GM12874 (cell line): ENCODE measurements at regions not wholly inside any gene's neighbourhood (a gene's known extent, or its start where the extent isn't known, plus 50 kb on each side); places are given as distances from the start of the nearest gene placed in this dataset.

ENCODE experiments used
- TF ChIP-seq, protein P1 (sequence below): IDR thresholded peaks from 2 replicates; pipeline ENCODE4 v1.5.1; 2011; ENCODE audit warnings: low read depth, mild to moderate bottlenecking, control low read depth, low read length, moderate library complexity; ENCODE audit not compliant: insufficient read depth

DNA sequence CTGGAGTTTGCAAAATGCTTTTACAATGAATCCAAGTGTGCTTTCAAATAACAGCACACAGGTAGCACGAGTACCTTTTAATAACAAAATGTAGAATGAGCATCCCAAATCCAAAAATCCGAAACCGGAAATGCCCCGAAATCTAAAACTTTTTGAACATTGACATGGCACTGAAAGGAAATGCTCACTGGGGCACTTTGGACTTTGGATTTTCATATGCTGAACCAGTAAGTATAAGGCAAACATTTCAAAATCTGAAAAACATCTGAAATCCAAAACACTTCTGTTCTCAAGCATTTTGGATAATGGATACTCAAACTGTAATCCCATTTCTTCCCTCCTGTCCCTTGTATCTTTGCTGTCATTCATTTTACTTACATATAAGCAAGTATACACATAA, 50.1 kb downstream of the GCNT4 start:
- TF ChIP-seq, protein P1, sequence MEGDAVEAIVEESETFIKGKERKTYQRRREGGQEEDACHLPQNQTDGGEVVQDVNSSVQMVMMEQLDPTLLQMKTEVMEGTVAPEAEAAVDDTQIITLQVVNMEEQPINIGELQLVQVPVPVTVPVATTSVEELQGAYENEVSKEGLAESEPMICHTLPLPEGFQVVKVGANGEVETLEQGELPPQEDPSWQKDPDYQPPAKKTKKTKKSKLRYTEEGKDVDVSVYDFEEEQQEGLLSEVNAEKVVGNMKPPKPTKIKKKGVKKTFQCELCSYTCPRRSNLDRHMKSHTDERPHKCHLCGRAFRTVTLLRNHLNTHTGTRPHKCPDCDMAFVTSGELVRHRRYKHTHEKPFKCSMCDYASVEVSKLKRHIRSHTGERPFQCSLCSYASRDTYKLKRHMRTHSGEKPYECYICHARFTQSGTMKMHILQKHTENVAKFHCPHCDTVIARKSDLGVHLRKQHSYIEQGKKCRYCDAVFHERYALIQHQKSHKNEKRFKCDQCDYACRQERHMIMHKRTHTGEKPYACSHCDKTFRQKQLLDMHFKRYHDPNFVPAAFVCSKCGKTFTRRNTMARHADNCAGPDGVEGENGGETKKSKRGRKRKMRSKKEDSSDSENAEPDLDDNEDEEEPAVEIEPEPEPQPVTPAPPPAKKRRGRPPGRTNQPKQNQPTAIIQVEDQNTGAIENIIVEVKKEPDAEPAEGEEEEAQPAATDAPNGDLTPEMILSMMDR, result no peak

DNA sequence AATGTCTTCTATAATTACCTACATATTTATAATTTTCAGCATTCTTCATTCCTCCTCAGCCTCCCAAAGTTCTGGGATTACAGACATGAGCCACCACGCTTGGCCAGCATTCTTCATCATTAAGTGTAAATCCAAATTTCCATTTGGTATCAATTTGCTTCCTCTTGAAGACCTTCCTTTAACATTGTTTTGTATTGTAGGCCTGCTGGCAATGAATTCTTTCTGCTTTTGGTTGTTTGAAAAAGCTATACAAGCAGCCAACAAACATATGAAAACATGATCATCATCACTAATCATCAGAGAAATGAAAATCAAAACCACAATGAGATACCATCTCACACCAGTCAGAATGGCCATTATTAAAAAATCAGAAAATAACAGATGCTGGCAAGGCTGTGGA, 56.4 kb downstream of the GCNT4 start:
- TF ChIP-seq, protein P1, result no peak

DNA sequence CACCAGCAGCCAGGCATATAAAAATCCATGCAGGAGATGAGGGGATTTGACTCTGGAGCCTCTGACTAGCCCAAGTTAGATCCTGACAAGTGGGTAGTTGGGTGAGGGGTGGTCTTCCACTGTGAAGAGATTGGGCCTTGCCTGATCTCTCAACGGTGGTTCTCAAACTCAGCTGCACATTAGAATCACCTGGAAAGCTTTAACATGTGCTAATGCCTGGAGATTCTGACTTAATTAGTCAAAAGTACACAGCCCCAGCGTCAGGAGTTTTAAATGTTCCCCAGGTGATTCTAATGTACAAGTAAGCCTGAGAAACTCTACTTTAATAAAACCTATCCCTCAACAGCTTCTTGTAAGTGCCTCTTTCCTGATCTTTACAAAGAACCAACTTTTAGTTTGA, 57.5 kb downstream of the GCNT4 start:
- TF ChIP-seq, protein P1, result no peak

DNA sequence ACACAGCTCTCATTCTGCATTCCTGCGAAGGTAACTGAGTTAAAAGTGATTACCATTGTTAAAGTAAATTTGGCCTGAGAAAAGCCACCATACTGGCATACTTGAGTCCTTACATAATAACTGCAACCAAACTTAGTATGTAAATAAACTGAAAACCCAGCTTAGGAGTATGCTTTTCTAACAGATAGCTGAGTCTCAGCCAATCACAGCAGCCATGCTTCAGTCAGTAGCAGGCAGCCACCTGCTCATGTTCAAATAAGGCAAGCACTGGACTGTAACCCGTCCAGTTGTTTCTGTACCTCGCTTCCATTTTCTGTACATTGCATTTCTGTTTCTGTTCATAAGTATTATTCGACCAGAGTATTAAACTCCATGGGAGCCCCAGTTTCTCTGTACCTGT, 58.6 kb downstream of the GCNT4 start:
- TF ChIP-seq, protein P1, result no peak

DNA sequence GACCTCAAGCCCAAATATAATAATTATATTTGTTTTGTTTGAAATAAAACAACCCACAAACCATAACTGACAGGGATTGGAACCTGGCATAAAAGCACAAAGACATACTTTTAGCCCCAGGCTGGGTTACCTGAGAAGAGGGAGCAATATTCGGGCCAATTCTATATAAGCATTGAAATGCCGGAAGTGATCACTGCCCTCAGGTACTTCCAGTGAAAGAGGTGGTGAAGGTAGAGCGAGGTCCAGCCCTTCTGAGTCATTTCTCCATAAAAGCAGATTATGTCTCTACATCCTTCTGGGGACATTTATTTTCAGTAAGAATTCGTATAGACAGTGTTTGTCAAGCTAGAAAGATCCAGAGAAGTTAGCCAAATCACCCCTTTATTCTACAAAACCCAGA, 59.6 kb downstream of the GCNT4 start:
- TF ChIP-seq, protein P1, result no peak

DNA sequence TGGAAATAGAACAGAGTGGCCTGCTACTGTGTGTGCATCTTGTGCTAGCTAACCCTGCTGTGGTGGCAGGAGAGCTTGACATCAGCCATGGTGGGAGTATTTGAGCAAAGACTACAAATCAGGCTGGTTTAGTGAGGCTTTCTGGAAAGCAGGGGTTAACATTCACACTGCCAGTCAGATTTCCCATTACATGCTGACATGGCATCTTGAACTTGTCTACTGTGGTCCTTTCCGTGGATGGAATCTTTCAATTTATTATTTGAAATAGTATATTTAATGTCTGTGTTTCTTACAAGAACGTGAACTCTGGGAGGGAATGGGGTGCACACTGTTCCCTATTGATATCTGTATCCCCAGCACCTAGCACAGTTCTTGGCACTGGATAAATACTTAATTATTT, 60.8 kb downstream of the GCNT4 start:
- TF ChIP-seq, protein P1, result no peak

DNA sequence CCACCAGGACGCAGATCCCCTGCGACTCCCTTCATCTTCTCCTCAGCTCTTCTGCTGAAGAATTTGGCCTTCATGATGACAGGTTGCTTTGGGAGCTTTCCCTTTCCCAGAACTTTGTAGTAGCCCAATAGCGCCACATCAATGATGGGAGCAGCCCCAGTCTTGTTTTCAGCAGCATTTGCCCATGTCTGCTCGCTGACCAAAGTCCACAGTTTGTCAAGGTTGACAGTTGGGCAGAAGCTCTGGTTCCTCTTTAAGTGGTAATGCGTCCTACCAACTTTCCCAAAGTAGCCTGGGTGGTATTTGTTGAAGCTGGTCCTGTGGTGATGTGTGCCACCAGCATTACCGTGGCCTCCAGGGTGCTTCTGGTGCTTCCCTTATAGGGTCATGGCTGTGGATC, 62.2 kb downstream of the GCNT4 start:
- TF ChIP-seq, protein P1, result no peak

DNA sequence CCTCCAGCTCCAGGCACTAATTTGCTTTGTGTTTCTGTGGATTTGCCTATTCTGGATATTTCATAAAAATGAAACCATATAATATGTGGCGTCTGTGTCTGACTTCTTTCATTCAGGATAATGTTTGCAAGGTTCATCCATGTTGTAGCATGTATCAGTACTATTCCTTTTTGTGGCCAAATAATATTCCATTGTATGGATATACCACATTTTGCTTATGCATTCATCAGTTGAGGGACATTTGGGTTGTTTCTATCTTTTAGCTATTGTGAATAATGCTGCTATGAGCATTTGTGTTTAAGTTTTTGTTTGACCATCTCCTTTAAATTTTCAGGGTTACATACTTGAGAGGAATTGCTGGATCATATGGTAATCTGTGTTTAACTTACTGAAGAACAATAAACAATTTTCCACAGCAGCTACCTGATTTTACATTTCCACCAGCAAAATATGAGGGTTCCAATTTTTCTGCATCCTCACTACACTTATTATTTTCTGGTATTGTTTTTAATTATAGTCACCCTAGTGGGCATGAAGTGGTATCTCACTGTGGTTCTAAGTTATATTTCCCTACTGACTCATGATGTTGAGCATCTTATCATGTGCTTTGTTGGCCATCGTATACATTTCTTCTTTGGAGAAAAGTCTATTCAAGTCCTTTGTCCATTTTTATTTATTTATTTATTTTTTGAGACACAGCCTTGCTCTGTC, 63.9 kb downstream of the GCNT4 start:
- TF ChIP-seq, protein P1, result no peak
